ENCODE measurements at regions not wholly inside any gene's neighbourhood (a gene's known extent, or its start where the extent isn't known, plus 50 kb on each side); places are given as distances from the start of the nearest gene placed in this dataset.

DNA sequence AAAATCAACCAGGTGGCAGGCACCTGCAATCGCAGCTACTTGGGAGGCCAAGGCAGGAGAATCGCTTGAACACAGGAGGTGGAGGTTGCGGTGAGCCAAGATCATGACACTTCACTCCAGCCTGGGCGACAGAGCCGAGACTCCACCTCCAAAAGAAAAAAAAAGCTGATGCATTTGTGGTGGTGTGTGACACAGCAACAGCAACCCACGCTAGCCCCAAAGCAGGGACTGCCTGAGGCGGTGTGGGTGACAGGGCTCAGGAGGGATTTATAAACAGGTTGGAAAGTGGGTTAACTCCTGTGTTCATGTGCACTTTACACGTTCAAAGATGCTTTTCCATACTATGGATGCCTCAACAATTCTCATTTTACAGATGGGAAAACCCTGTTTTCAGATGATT lies 395.9 kb upstream of the PODXL start:
- Histone ChIP-seq H3K9ac (no peak overlapping the region), H3K4me2 (no peak overlapping the region), H3K79me2 (ENCODE audit: low read depth) (no peaks in the 10 kb centered on the region), H3K9me3 (ENCODE audit: low read depth) (no peaks in the 10 kb centered on the region), H4K20me1 (ENCODE audit: low read depth) (no peaks in the 10 kb centered on the region), H3K27me3 (peaks cover 7% of the 10 kb centered on the region), H3K4me1 (peaks cover 9% of the 10 kb centered on the region), H3K4me3 (no peak overlapping the region), H2AFZ (replicated peaks) (no peak overlapping the region), H3F3A (ENCODE audit: low read depth) (no peaks in the 10 kb centered on the region), H3K27ac (no peak overlapping the region), H3K36me3 (no peaks in the 10 kb centered on the region)
- no peak for DNase-seq (ENCODE audit: low spot score)
- H3K4me3 Mint-ChIP-seq: no peak overlapping the region
- no peak overlapping the region for H3K27ac Mint-ChIP-seq
- TF ChIP-seq EZH2phosphoT487 (IDR thresholded peaks at IDR 0.05) (no peak), EZH2 (IDR thresholded peaks at IDR 0.05) (no peak), CTCF (IDR thresholded peaks at IDR 0.05) (no peak)
- no peaks in the 10 kb centered on the region for H3K36me3 Mint-ChIP-seq
- peaks cover 26% of the 10 kb centered on the region for H3K4me1 Mint-ChIP-seq
- peaks cover 16% of the 10 kb centered on the region for H3K27me3 Mint-ChIP-seq (ENCODE audit: insufficient read depth, low read depth)
- peaks cover 2% of the 10 kb centered on the region for H3K9me3 Mint-ChIP-seq

GRCh38 chr7:131950758-131951157 lies 394.3 kb upstream of the PODXL start:
- H3K27ac Mint-ChIP-seq: no peak overlapping the region
- H3K36me3 ChIP-seq: no peaks in the 10 kb centered on the region
- peaks cover 9% of the 10 kb centered on the region for H3K4me1 ChIP-seq
- no peak overlapping the region for H3K4me3 Mint-ChIP-seq
- peaks cover 23% of the 10 kb centered on the region for H3K27me3 Mint-ChIP-seq (ENCODE audit: insufficient read depth, low read depth)
- no peak overlapping the region for H3K27ac ChIP-seq
- no peaks in the 10 kb centered on the region for H3F3A ChIP-seq (ENCODE audit: low read depth)
- no peaks in the 10 kb centered on the region for H3K36me3 Mint-ChIP-seq
- no peaks in the 10 kb centered on the region for H3K9me3 Mint-ChIP-seq
- TF ChIP-seq EZH2phosphoT487 (IDR thresholded peaks at IDR 0.05) (no peak), CTCF (IDR thresholded peaks at IDR 0.05) (no peak), EZH2 (IDR thresholded peaks at IDR 0.05) (no peak)
- peaks cover 20% of the 10 kb centered on the region for H3K27me3 ChIP-seq
- DNase-seq (ENCODE audit: low spot score): no peak
- H3K79me2 ChIP-seq (ENCODE audit: low read depth): no peaks in the 10 kb centered on the region
- H3K9me3 ChIP-seq (ENCODE audit: low read depth): no peaks in the 10 kb centered on the region
- H3K9ac ChIP-seq: no peak overlapping the region
- H4K20me1 ChIP-seq (ENCODE audit: low read depth): no peaks in the 10 kb centered on the region
- H3K4me1 Mint-ChIP-seq: peaks cover 19% of the 10 kb centered on the region
- no peak overlapping the region for H3K4me3 ChIP-seq
- H2AFZ ChIP-seq (replicated peaks): no peak overlapping the region
- H3K4me2 ChIP-seq: no peak overlapping the region

GRCh38 chr7:131949659-131950058 lies 393.2 kb upstream of the PODXL start:
- Histone ChIP-seq H3K27ac (no peak overlapping the region), H3K27me3 (peaks cover 29% of the 10 kb centered on the region)

More at GRCh38 chr7:131949659-131950058, 393.2 kb upstream of the PODXL start:
- H3K9me3 Mint-ChIP-seq: no peaks in the 10 kb centered on the region
- H3F3A ChIP-seq (ENCODE audit: low read depth): no peaks in the 10 kb centered on the region
- peaks cover 32% of the 10 kb centered on the region for H3K27me3 Mint-ChIP-seq (ENCODE audit: insufficient read depth, low read depth)
- TF ChIP-seq EZH2 (IDR thresholded peaks at IDR 0.05) (no peak), CTCF (IDR thresholded peaks at IDR 0.05) (no peak), EZH2phosphoT487 (IDR thresholded peaks at IDR 0.05) (no peak)
- no peak overlapping the region for H2AFZ ChIP-seq (replicated peaks)
- no peaks in the 10 kb centered on the region for H3K9me3 ChIP-seq (ENCODE audit: low read depth)
- no peak overlapping the region for H3K4me2 ChIP-seq
- H3K36me3 Mint-ChIP-seq: no peaks in the 10 kb centered on the region
- no peak for DNase-seq (ENCODE audit: low spot score)
- H3K4me3 ChIP-seq: no peak overlapping the region
- peaks cover 9% of the 10 kb centered on the region for H3K4me1 ChIP-seq
- H3K9ac ChIP-seq: no peak overlapping the region
- H3K4me3 Mint-ChIP-seq: no peak overlapping the region
- H3K79me2 ChIP-seq (ENCODE audit: low read depth): no peaks in the 10 kb centered on the region
- H3K4me1 Mint-ChIP-seq: peaks cover 15% of the 10 kb centered on the region
- H4K20me1 ChIP-seq (ENCODE audit: low read depth): no peaks in the 10 kb centered on the region
- no peak overlapping the region for H3K27ac Mint-ChIP-seq
- H3K36me3 ChIP-seq: no peaks in the 10 kb centered on the region
